ENCODE measurements at regions not wholly inside any gene's neighbourhood (a gene's known extent, or its start where the extent isn't known, plus 50 kb on each side); places are given as distances from the start of the nearest gene placed in this dataset.

DNA sequence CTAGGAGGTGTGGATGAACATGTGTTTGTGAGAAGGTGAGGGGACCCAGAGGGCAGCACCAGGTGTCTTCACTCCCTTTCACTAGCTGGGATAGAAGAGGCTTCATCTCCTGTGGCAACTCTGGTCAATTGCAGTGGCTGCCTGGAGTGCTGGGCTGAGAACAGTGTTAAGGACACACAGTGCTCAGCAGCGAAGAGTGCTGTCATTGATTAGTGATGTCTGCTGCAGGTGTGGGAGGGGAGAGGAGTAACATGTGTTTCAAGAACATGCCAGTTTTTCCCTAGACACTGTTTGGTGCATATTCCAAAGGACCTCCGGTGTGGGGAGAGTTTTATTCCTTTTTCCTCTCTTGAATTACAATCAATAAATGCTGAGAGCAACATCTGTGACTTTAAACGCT, 95.9 kb upstream of the CXCR4 start:
- DNase-seq (ENCODE audit: low spot score), result no peak
- in situ Hi-C loops (cut with MboI; ENCODE audit: low sequenced_read_pairs, unreplicated experiment), result no loop called here
- TF ChIP-seq, protein P1, sequence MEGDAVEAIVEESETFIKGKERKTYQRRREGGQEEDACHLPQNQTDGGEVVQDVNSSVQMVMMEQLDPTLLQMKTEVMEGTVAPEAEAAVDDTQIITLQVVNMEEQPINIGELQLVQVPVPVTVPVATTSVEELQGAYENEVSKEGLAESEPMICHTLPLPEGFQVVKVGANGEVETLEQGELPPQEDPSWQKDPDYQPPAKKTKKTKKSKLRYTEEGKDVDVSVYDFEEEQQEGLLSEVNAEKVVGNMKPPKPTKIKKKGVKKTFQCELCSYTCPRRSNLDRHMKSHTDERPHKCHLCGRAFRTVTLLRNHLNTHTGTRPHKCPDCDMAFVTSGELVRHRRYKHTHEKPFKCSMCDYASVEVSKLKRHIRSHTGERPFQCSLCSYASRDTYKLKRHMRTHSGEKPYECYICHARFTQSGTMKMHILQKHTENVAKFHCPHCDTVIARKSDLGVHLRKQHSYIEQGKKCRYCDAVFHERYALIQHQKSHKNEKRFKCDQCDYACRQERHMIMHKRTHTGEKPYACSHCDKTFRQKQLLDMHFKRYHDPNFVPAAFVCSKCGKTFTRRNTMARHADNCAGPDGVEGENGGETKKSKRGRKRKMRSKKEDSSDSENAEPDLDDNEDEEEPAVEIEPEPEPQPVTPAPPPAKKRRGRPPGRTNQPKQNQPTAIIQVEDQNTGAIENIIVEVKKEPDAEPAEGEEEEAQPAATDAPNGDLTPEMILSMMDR (IDR thresholded peaks at IDR 0.05; ENCODE audit: borderline replicate concordance, control extremely low read depth, extremely low read depth, insufficient read depth, missing control alignments), result no peak

DNA sequence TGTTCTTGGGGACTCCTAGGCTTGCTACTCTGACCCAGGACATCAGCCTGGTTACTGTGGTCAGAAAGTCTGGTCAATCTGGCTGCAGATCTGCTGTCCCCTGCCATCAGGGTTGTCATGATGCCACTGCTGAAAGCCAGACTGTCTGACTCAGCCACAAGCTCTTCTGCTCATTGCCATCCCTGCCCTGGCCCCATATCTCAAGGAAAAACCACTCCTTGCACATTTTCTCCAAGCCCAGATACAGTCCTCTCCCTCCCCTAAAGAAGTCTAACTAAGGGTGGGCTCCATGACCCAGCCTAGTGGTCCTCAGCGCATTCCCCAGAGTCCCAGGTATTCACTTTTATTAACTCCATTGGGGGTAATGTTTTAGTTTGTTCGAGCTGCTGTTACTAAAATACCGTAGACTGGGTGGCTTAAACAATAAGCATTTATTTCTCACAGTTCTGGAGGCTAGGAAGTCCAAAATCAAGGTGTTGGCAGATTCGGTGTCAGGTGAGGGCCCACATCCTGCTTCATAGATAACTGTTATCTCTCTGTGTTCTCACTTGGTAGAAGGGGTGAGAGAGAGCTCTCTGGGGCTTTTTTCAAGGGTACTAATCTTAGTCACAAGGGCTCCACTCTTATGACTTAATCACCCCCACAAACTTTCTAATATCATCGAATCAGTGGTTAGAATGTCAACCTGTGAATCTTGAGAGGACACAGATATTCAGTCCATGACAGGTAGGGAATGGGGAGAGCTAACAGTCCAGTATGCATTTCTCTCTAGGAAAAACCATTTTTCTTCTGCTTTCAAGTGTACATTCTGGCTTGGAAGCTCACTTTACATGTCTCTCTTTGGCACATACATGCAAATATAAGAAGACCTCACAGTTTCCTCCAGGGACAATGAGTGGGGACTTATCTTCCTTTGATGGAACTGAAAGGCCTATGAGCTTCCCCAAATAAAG, 94.8 kb upstream of the CXCR4 start:
- DNase-seq (ENCODE audit: low spot score), result no peak
- TF ChIP-seq, protein P1 (IDR thresholded peaks at IDR 0.05; ENCODE audit: borderline replicate concordance, control extremely low read depth, extremely low read depth, insufficient read depth, missing control alignments), result no peak
- in situ Hi-C loops (cut with MboI; ENCODE audit: low sequenced_read_pairs, unreplicated experiment), result no loop called here

DNA sequence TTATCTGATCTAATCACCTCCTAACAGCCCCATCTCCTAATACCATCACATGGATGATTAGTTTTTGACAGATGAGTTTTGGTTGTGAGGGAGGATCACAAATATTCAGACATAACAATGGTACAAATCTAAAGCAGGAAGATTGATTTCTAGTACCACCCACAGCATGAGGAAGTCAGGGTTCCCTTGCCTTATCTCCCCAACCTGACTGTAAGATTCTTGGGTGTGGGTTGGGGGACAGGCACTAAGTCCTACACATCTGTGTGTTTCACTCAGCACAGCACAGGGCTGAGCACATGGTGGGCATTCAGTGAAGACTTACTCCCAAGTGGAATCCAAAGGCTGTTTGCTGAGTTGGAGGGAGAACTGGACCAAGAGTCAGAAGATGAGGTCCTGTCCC, 93.8 kb upstream of the CXCR4 start:
- in situ Hi-C loops (cut with MboI; ENCODE audit: low sequenced_read_pairs, unreplicated experiment), result no loop called here
- no peak for DNase-seq (ENCODE audit: low spot score)
- TF ChIP-seq, protein P1 (IDR thresholded peaks at IDR 0.05; ENCODE audit: borderline replicate concordance, control extremely low read depth, extremely low read depth, insufficient read depth, missing control alignments), result no peak

DNA sequence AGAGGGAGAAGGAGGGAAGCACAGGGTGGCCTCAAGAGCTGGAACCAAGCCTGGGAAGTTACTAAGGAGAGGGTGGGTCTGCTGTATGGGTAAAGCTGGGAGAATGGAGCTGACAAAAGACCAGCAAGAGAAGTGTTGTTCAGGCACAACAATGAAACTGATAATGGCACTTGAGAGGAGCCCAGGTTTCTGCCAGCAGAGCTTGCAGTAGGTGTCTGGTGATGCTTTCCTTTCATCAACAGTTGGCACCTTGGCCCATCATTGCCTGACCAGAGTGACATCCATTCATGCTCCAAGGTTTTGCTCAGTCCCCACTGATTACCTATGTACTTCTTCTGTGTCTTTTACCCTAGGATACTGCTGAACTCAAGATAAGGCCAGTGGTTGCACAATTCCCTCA, 92.9 kb upstream of the CXCR4 start:
- DNase-seq (ENCODE audit: low spot score), result no peak
- in situ Hi-C loops (cut with MboI; ENCODE audit: low sequenced_read_pairs, unreplicated experiment), result no loop called here
- TF ChIP-seq, protein P1 (IDR thresholded peaks at IDR 0.05; ENCODE audit: borderline replicate concordance, control extremely low read depth, extremely low read depth, insufficient read depth, missing control alignments), result no peak

DNA sequence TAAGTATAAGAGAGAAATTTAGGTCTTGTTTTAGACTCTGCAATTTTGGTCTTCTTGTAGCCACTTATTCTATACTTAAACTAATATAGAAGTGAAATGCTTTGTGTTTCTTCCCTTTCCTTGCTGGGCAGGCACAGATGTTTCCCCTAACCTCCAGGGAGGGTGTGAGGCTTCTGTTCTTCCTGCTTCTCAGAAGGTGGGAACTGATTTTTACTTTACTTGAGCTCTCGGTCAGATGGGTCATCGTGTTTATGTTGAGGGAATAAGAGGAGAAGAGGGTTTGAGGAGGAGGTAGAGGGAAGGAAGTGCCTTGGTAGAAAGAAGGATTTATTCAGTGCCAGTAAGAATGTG, 92.5 kb upstream of the CXCR4 start:
- DNase-seq (ENCODE audit: low spot score), result no peak
- TF ChIP-seq, protein P1 (IDR thresholded peaks at IDR 0.05; ENCODE audit: borderline replicate concordance, control extremely low read depth, extremely low read depth, insufficient read depth, missing control alignments), result no peak
- in situ Hi-C loops (cut with MboI; ENCODE audit: low sequenced_read_pairs, unreplicated experiment), result no loop called here

DNA sequence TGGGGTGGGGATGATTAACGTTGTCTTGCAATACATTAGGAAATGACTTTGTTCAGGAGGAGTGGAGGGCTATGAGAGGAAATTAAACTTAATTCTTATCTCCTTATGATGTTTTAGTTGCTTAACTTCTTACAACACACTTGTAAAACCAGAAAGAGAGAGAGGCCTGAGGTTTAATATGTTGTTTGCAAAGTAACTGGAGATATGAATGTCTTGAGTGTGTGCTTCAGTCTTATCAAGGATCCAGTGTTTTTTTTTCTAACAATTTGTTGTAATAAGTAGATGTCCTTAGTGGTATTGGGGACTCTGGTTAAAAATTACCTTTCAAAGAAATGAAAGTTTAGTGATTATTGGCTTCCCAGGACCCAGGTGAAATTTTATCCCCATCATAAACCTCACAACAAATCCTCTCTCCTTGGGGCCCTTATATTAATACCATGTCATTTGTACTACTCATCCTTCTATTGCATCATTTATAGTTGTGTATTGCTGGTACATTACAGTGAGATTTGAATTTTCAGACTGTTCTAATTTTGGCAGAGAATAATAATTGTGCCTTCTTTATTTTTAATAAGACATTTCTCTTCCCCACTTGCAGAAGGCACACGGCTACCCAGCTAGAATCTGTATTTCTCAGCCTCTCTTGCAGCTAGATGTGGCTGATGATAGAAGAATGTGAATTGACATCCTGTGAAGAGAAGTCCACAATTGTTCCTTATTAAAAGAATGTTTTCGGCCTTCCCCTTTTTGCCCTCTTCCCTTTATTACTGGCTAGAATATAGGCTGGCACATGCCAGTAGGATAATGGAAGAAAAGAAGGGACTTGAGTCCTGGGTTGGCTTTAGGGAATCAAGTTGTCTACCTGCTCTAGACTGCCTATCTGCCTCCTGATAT, 91.9 kb upstream of the CXCR4 start:
- DNase-seq (ENCODE audit: low spot score), result no peak
- TF ChIP-seq, protein P1 (IDR thresholded peaks at IDR 0.05; ENCODE audit: borderline replicate concordance, control extremely low read depth, extremely low read depth, insufficient read depth, missing control alignments), result no peak
- in situ Hi-C loops (cut with MboI; ENCODE audit: low sequenced_read_pairs, unreplicated experiment), result no loop called here
